Activated CD8-positive, alpha-beta T cell treated with anti-CD3 and anti-CD28 coated beads, Interleukin-2, amount 10 ng/mL, durations not matched to agents 7 days and 5 days (primary cell): ENCODE measurements at regions not wholly inside any gene's neighbourhood (a gene's known extent, or its start where the extent isn't known, plus 50 kb on each side); places are given as distances from the start of the nearest gene placed in this dataset.
A peak's percentile ranks its signal among the peaks of the same experiment; 100 is the strongest.
"Not testable (repeated sequence)": the region's sequence is repeated elsewhere in the genome, so short reads cannot be mapped to it uniquely, and the experiment has no call there.

Source experiments
- ATAC-seq: fragments of 150-1000 bp; cut with Tn5 transposase; one replicate; pipeline ENCODE4 v1.10.0; 2021; ENCODE audit warnings: moderate library complexity
- CTCF ChIA-PET: fragments of 350-600 bp; sonication (Branson Sonifier 250); formaldehyde crosslinking; loops from one replicate; lab custom pipeline; 2021; ENCODE audit warnings: antibody characterized with exemption; lab: Charles Lee
- POLR2A ChIA-PET: fragments of 350-600 bp; sonication (Branson Sonifier 250); formaldehyde crosslinking; loops from one replicate; lab custom pipeline; 2021; ENCODE audit warnings: antibody characterized with exemption; lab: Charles Lee
- DNase-seq: peaks from one replicate; pipeline ENCODE4 v3.0.0-alpha.2; 2020
- H3K27ac Mint-ChIP-seq: one replicate; pipeline ENCODE4 v1.8.0; 2021; ENCODE audit warnings: mild to moderate bottlenecking, mixed read lengths
- H3K27me3 Mint-ChIP-seq: one replicate; pipeline ENCODE4 v1.8.0; 2021; ENCODE audit warnings: low read depth, mixed read lengths
- H3K36me3 Mint-ChIP-seq: one replicate; pipeline ENCODE4 v1.8.0; 2021; ENCODE audit warnings: low read depth, mixed read lengths
- H3K4me1 Mint-ChIP-seq: one replicate; pipeline ENCODE4 v1.8.0; 2021; ENCODE audit warnings: low read depth, mixed read lengths
- H3K4me3 Mint-ChIP-seq: one replicate; pipeline ENCODE4 v1.8.0; 2021; ENCODE audit warnings: mild to moderate bottlenecking, mixed read lengths
- H3K9me3 Mint-ChIP-seq: one replicate; pipeline ENCODE4 v1.8.0; 2022; ENCODE audit warnings: mixed read lengths; ENCODE audit not compliant: insufficient read depth

DNA sequence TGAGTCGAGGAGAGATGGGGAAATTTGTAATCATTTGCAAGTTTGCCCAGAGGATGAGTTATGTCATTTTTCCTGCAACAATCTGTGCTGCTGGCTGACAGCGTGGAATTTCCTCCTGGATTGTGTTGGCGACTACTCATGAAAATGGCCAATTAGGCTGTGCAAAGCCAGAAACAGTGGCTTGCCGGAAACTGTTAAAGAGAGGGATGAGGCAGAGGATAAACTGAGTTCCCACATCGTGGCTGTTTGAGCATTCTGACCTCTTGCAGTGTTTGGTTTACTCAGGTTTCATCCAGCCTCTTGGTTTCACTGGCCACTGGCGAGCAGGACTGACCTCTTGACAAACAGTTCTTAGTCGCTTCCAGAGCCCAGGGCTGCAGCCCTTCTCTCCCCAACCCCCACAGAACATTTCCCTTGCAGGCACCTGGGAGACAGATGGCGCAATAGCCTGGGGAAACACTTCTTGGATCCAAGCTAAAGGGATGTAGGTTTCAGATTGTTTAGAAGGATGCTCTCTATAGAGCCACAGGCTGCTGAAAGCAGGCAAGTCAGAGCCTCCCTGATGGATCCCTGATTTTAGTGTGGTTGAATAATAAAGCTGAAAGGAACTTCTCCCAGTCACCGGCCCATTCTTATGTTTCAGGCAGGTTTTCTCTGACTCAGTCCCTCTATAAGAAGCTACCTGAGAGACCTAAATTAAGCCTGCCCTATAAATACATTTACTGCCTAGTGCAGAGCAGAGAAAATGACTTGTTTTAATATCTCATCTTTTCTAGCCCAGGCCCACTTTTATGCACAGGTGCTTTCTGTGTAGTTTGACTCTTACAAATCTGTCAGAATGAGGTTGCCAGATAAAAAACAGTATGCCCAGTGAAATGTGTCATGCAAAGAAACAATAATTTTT is 92.8 kb upstream of the UBE2E1 start:
- DNase-seq (no peak), ATAC-seq (no peak)
- no peaks in the 10 kb centered on the region for H3K36me3 Mint-ChIP-seq
- ChIA-PET CTCF (no interaction called here), POLR2A (no interaction called here)
- no peaks in the 10 kb centered on the region for H3K9me3 Mint-ChIP-seq
- H3K4me1 Mint-ChIP-seq: no peaks in the 10 kb centered on the region
- no peak overlapping the region for H3K4me3 Mint-ChIP-seq
- peaks cover 12% of the 10 kb centered on the region for H3K27me3 Mint-ChIP-seq
- no peak overlapping the region for H3K27ac Mint-ChIP-seq

DNA sequence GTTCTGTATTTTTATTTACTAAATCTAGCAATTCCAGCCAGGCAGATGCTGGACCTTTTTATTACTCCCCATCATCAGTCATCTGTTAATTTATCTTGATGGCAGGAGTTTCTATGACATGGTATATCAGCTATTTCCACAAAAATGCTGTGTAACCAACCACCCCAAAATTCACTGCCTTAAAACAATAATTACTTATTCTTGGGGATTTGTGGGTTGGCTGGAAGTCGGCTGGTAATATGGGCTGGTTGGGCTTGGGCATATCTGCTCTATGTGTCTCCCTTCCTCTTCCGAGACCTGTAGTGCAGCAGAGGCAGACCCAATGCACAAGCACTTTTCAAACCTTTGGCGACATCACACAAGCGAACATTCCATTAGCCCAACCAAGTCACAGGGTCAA is 92.1 kb upstream of the UBE2E1 start:
- no peaks in the 10 kb centered on the region for H3K36me3 Mint-ChIP-seq
- H3K9me3 Mint-ChIP-seq: no peaks in the 10 kb centered on the region
- DNase-seq (no peak), ATAC-seq (no peak)
- no peaks in the 10 kb centered on the region for H3K4me1 Mint-ChIP-seq
- no peak overlapping the region for H3K4me3 Mint-ChIP-seq
- CTCF ChIA-PET: no interaction called here
- H3K27me3 Mint-ChIP-seq: peaks cover 12% of the 10 kb centered on the region
- POLR2A ChIA-PET: no interaction called here
- no peak overlapping the region for H3K27ac Mint-ChIP-seq

DNA sequence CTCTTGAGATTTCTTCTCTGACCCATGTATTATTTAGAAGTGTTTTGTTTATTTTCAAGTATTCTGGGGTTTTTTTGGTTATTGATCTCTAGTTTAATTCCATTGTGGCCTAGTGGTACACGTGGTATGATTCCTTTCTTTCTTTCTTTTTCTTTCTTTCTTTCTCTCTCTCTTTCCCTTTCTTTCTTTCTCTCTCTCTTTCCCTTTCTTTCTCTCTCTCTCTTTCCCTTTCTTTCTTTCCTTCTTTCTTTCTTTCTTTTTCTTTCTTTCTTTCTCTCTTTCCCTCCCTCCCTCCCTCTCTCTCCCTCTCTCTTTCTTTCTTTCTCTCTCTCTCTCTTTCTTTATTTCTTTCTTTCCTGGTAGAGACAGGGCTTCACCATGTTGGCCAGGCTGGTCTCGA is 85.7 kb upstream of the UBE2E1 start:
- CTCF ChIA-PET: no interaction called here

DNA sequence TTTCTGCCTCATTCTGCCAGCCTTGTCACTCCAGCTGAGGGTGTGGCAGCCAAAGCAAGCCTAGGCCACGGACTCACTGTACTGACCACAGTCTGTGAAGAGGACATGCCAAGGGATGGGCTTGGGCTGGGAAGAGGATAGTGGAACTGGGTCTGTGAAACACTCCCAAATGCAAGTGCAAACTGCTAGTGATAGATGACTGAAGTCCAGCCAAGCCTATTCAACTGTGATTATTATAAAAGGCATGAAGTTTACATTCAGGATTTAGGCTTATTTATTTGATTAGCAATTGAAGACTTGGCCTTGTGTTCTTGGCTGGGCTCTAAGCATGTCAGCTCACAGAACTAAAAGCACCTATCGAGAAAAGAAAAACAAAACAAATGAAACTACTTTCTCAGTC is 84.9 kb upstream of the UBE2E1 start:
- no peaks in the 10 kb centered on the region for H3K9me3 Mint-ChIP-seq
- CTCF ChIA-PET: no interaction called here
- H3K4me1 Mint-ChIP-seq: no peaks in the 10 kb centered on the region
- peaks cover 5% of the 10 kb centered on the region for H3K27me3 Mint-ChIP-seq
- no peak overlapping the region for H3K4me3 Mint-ChIP-seq
- H3K36me3 Mint-ChIP-seq: no peaks in the 10 kb centered on the region
- no peak overlapping the region for H3K27ac Mint-ChIP-seq
- DNase-seq (peak; percentile 1), ATAC-seq (no peak)
- POLR2A ChIA-PET: no interaction called here

More for the DNA sequence above, 85.7 kb upstream of the UBE2E1 start:
- Mint-ChIP-seq H3K36me3 (no peaks in the 10 kb centered on the region), H3K9me3 (no peaks in the 10 kb centered on the region), H3K27ac (no peak overlapping the region), H3K4me1 (no peaks in the 10 kb centered on the region), H3K4me3 (no peak overlapping the region), H3K27me3 (peaks cover 6% of the 10 kb centered on the region)
- DNase-seq (no peak), ATAC-seq (no peak)
- POLR2A ChIA-PET: no interaction called here

DNA sequence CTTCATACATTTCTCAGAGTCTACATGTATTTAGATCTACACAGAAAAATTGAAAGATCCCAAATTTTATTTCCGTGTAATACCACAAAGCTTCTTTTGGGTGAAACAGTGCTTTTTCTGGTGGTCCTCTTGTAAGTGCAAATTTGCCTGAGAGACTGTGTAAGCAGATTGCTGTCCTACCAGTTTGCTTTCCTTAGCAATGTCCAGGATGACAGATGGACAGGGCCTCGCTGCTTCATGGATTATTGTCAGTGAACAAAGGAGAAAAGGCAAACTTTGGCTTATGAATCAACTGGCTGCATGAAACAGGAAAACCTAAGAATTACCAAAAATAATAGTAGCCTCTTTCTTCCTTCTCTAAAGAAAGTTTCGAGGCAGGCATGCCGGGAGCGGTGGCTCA is 82.6 kb upstream of the UBE2E1 start:
- no peaks in the 10 kb centered on the region for H3K27me3 Mint-ChIP-seq
- H3K4me1 Mint-ChIP-seq: peaks cover 6% of the 10 kb centered on the region
- CTCF ChIA-PET: no interaction called here
- no peaks in the 10 kb centered on the region for H3K36me3 Mint-ChIP-seq
- no peak overlapping the region for H3K4me3 Mint-ChIP-seq
- ATAC-seq: no peak
- DNase-seq: no peak
- no peaks in the 10 kb centered on the region for H3K9me3 Mint-ChIP-seq
- H3K27ac Mint-ChIP-seq: no peak overlapping the region
- POLR2A ChIA-PET: no interaction called here

DNA sequence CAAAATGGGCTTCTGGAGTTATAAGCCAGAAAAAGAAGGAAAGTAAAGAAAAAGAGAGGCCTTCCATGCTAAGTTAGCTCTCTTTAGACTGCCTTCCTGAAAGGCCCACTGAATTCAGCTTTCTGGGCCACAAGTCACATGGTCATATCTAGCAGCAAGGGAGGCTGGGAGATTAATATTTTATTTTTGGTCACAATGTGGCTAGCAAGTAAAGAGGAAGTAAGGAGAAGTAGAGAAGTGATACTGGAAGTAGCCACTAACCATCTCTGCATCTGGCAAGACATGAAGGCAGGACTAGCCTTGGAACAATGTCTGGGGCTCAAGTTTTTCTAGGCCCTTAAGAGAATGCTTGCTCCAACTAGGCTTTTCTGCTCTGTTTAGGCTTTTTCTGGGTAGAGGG is 81.8 kb upstream of the UBE2E1 start:
- DNase-seq (no peak), ATAC-seq (no peak)
- H3K27ac Mint-ChIP-seq: no peak overlapping the region
- no peak overlapping the region for H3K4me3 Mint-ChIP-seq
- no peaks in the 10 kb centered on the region for H3K36me3 Mint-ChIP-seq
- POLR2A ChIA-PET: no interaction called here
- H3K4me1 Mint-ChIP-seq: peaks cover 6% of the 10 kb centered on the region
- H3K9me3 Mint-ChIP-seq: no peaks in the 10 kb centered on the region
- CTCF ChIA-PET: no interaction called here
- H3K27me3 Mint-ChIP-seq: no peaks in the 10 kb centered on the region

DNA sequence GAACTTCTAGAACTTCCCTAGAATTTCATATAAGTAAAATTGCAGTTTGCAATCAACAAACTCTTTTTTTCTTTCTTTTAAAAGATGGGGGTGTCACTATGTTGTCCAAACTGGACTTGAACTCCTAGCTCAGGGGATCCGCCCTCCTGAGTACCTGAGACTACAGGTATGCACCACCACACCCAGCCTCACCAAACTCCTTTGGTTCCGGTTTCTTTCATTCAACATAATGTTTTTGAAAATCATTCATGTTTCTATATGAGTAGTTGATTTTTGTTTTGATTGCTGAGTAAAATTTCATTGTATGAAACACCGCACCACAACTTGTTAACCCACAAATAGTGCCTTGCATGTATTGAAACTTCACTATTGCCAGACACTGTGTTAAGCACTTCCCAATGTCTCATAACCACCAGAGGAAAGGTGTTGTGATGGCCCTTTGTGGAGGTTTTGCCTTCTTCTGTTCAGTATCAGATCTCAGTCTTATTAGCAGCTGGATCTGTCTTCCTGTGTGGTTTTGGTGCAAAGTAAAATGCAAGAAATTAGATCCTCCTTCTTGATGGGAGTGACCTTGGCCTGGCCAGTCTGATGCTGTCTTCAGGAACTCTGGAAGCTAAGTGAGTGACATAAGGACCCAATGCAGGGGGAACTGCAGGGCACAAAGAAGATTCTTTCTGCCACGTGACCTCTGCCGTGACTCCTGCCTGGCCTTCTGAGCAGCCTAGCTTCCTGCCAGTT is 78.8 kb upstream of the UBE2E1 start:
- no peak for DNase-seq
- ChIA-PET CTCF (no interaction called here), POLR2A (interaction anchor here (1.5 kb wide), 1 partner anchor 190 kb away, joined by 3 read pairs; the partner anchor contains the start of genes NKIRAS1 and RPL15)
- Mint-ChIP-seq H3K4me3 (no peak overlapping the region), H3K9me3 (no peaks in the 10 kb centered on the region), H3K36me3 (no peaks in the 10 kb centered on the region), H3K4me1 (peaks cover 6% of the 10 kb centered on the region), H3K27me3 (no peaks in the 10 kb centered on the region), H3K27ac (no peak overlapping the region)
- ATAC-seq: no peak

DNA sequence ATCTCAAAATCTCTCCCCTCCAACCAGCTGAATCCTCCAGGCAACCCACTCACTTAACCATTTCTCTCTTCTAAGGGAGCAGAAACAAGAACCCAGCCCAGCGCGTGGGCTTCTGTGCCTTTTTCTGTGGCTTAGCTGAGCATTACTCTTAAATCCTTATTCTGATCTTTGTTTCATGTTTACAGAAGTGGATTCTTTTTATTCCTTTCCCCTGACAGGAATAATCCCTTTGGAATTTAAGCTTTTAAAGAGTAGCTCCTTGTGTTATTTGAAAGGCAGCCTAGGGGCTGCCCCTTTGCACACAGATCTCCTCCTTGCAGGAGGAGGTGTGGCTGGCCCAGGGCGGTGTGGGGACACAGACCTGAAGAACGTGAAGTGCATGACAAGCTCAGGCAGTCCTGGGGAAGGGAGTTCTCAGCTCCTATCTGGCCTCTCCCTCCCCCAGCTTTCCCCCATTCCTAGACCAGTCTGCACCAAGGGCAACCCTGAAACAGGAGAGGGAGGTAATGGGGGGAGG is 77.1 kb upstream of the UBE2E1 start:
- H3K27ac Mint-ChIP-seq: no peak overlapping the region
- H3K4me3 Mint-ChIP-seq: no peak overlapping the region
- peaks cover 6% of the 10 kb centered on the region for H3K4me1 Mint-ChIP-seq
- no peaks in the 10 kb centered on the region for H3K9me3 Mint-ChIP-seq
- no peaks in the 10 kb centered on the region for H3K36me3 Mint-ChIP-seq
- ATAC-seq: no peak
- no peak for DNase-seq
- ChIA-PET POLR2A (no interaction called here), CTCF (no interaction called here)
- H3K27me3 Mint-ChIP-seq: no peaks in the 10 kb centered on the region

DNA sequence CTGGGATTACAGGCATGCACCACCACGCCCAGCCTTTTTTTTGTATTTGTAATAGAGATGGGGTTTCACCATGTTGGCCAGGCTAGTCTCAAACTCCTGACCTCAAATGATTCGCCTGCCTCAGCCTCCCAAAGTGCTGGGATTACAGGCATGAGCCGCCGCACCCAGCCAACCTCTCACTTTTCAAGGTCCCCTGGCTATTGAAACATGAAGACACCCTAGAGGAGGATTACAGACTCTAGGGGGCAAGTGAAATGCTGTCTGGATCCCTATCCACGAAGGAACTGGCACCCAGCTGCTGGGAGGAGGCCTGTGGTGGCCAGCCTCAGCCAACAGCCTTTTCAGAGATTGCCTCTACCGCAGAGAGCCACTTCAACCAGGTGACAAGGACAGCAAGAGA is 76.4 kb upstream of the UBE2E1 start:
- ATAC-seq, H3K9me3 Mint-ChIP-seq, DNase-seq, H3K36me3 Mint-ChIP-seq, POLR2A ChIA-PET, H3K4me3 Mint-ChIP-seq, H3K27me3 Mint-ChIP-seq, H3K4me1 Mint-ChIP-seq, H3K27ac Mint-ChIP-seq, CTCF ChIA-PET: not testable (repeated sequence)

DNA sequence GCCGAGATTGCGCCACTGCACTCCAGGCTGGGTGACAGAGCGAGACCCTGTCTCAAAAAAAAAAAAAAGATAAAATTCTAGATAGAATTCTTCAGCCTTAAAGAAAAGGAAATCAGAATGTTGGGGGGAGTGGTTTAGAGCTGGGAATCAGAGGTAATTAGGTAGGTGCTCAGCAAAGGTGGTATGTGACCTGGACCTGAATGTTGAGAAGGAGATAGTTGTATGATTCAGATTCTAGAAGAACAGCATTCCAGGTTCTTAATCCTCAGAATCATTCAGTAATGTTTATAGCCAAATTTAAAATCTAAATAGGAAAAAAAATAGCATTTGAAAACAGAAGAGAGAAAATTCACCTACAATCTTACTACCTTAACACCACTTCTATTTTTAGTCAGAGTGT is 71.3 kb upstream of the UBE2E1 start:
- DNase-seq: no peak
- H3K4me3 Mint-ChIP-seq: no peak overlapping the region
- ChIA-PET CTCF (no interaction called here), POLR2A (no interaction called here)
- no peak overlapping the region for H3K27ac Mint-ChIP-seq
- ATAC-seq: no peak
- peaks cover 7% of the 10 kb centered on the region for H3K27me3 Mint-ChIP-seq
- no peaks in the 10 kb centered on the region for H3K9me3 Mint-ChIP-seq
- no peaks in the 10 kb centered on the region for H3K36me3 Mint-ChIP-seq
- peaks cover under 1% of the 10 kb centered on the region for H3K4me1 Mint-ChIP-seq

DNA sequence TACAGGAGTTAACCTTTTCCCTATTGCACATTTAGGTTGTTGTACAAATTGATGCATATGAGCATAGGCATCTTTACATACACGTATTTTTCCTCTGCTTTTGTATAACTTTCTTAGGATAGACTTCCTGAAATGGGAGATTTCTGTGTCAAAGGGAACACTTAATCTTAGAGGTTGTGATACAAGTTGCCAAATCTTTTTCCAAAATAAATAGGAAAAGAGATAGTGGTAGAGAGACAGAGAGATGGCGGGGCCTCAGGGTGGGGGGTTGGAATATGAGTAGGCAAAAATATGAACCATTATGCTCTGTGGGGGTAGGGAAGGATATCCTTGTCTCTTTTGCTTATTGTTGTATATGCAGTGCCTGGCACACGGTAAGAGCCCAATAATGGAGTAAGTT is 70.7 kb upstream of the UBE2E1 start:
- H3K27ac Mint-ChIP-seq: no peak overlapping the region
- no peak for ATAC-seq
- H3K36me3 Mint-ChIP-seq: no peaks in the 10 kb centered on the region
- no peak for DNase-seq
- H3K4me1 Mint-ChIP-seq: peaks cover 5% of the 10 kb centered on the region
- ChIA-PET POLR2A (no interaction called here), CTCF (no interaction called here)
- H3K9me3 Mint-ChIP-seq: no peaks in the 10 kb centered on the region
- H3K4me3 Mint-ChIP-seq: no peak overlapping the region
- H3K27me3 Mint-ChIP-seq: peaks cover 9% of the 10 kb centered on the region
